ENCODE measurements at regions not wholly inside any gene's neighbourhood (a gene's known extent, or its start where the extent isn't known, plus 50 kb on each side); places are given as distances from the start of the nearest gene placed in this dataset.

GRCh38 chr21:15557925-15558324, 171.9 kb upstream of the USP25 start:
- no peak for DNase-seq

- no peak for DNase-seq
Observed at GRCh38 chr21:15558884-15559283, 170.9 kb upstream of the USP25 start.

- DNase-seq: no peak
Observed at GRCh38 chr21:15559660-15560059, 170.1 kb upstream of the USP25 start.

- DNase-seq: no peak
Observed at GRCh38 chr21:15560383-15561056, 169.3 kb upstream of the USP25 start.

GRCh38 chr21:15562748-15563147, 167.0 kb upstream of the USP25 start:
- DNase-seq: no peak

GRCh38 chr21:15564907-15565306, 164.9 kb upstream of the USP25 start:
- no peak for DNase-seq

GRCh38 chr21:15566703-15567102, 163.1 kb upstream of the USP25 start:
- DNase-seq: no peak

GRCh38 chr21:15567191-15567590, 162.6 kb upstream of the USP25 start:
- no peak for DNase-seq

- no peak for DNase-seq
Observed at GRCh38 chr21:15568516-15568915, 161.3 kb upstream of the USP25 start.

GRCh38 chr21:15586752-15587427, 142.9 kb upstream of the USP25 start:
- DNase-seq: no peak

- peak; percentile 26 for DNase-seq
Observed at GRCh38 chr21:15592271-15592860, 137.4 kb upstream of the USP25 start.

- no peak for DNase-seq
Observed at GRCh38 chr21:15592957-15593356, 136.8 kb upstream of the USP25 start.

GRCh38 chr21:15601390-15601789, 128.4 kb upstream of the USP25 start:
- DNase-seq: no peak

- no peak for DNase-seq
Observed at GRCh38 chr21:15604413-15604812, 125.4 kb upstream of the USP25 start.

- DNase-seq: no peak
Observed at GRCh38 chr21:15614766-15615165, 115.0 kb upstream of the USP25 start.

- no peak for DNase-seq
Observed at GRCh38 chr21:15616864-15617574, 112.8 kb upstream of the USP25 start.

- peak; percentile 20 for DNase-seq
Observed at GRCh38 chr21:15617964-15618363, 111.8 kb upstream of the USP25 start.

GRCh38 chr21:15620892-15621291, 108.9 kb upstream of the USP25 start:
- no peak for DNase-seq

GRCh38 chr21:15624646-15625045, 105.1 kb upstream of the USP25 start:
- DNase-seq: no peak

- no peak for DNase-seq
Observed at GRCh38 chr21:15625363-15625762, 104.4 kb upstream of the USP25 start.

- no peak for DNase-seq
Observed at GRCh38 chr21:15626031-15626430, 103.8 kb upstream of the USP25 start.

- DNase-seq: no peak
Observed at GRCh38 chr21:15627011-15627410, 102.8 kb upstream of the USP25 start.

- no peak for DNase-seq
Observed at GRCh38 chr21:15627823-15628222, 102.0 kb upstream of the USP25 start.

- no peak for DNase-seq
Observed at GRCh38 chr21:15631342-15631741, 98.4 kb upstream of the USP25 start.

Measured in NCI-H1105 (cell line).